GM12878 (cell line): ENCODE measurements at regions not wholly inside any gene's neighbourhood (a gene's known extent, or its start where the extent isn't known, plus 50 kb on each side); places are given as distances from the start of the nearest gene placed in this dataset.

Experiments used
- ATAC-seq: fragments of 200-7000 bp; cut with Tn5 transposase; 3 replicates; pipeline ENCODE4 v1.9.1; 2020; ENCODE audit warnings: mild to moderate bottlenecking, moderate library complexity
- BruUV-seq: library from RNA; stranded (reverse); fragments of 400-500 nt; replicated peaks from 2 replicates; lab custom pipeline; 2021; lab: Mats Ljungman, UMichigan
- CTCF ChIA-PET: fragments of 300-600 bp; sonication (Branson Sonifier 250); formaldehyde crosslinking; extraction: SDS; loops from one replicate; lab custom pipeline; 2021; ENCODE audit warnings: inconsistent platforms; lab: Yijun Ruan, JAX
- POLR2A ChIA-PET: fragments of 350-600 bp; formaldehyde crosslinking; extraction: SDS; loops from one replicate; lab custom pipeline; 2021; ENCODE audit warnings: inconsistent platforms; lab: Charles Lee
- RAD21 ChIA-PET: fragments of 300-600 bp; sonication (Branson Sonifier 250); formaldehyde crosslinking; loops from one replicate; lab custom pipeline; 2023; ENCODE audit warnings: antibody characterized with exemption; ENCODE audit not compliant: unreplicated experiment; lab: Charles Lee
- SMC1A ChIA-PET: fragments of 300-600 bp; sonication (Branson Sonifier 250); formaldehyde crosslinking; loops from one replicate; lab custom pipeline; 2023; ENCODE audit not compliant: unreplicated experiment, uncharacterized antibody; lab: Charles Lee
- DNase-seq: peaks from one replicate; pipeline ENCODE4 v3.0.0-alpha.2; 2011; ENCODE audit warnings: low read depth, low spot score
- FAIRE-seq: peaks from 3 replicates; lab custom pipeline; 2011; peaks lifted over from hg19 to GRCh38; lab: Jason Lieb, UNC
- H2AFZ ChIP-seq: 2 replicates; pipeline ENCODE4 v1.6.0; 2011; ENCODE audit warnings: low read depth, low read length, control low read depth; ENCODE audit not compliant: control insufficient read depth
- H3K27ac ChIP-seq: 2 replicates; pipeline ENCODE4 v1.5.1; 2011; ENCODE audit warnings: control low read depth; ENCODE audit not compliant: control insufficient read depth, insufficient read depth
- H3K27me3 ChIP-seq, 2 experiments: replicated peaks in 1 of 2; 2 replicates each; pipeline versions ENCODE4 v1.6.0 to v1.6.1; 2011; ENCODE audit warnings: low read length in 1 of 2; ENCODE audit not compliant: control insufficient read depth in 2 of 2, insufficient read depth in 2 of 2
- H3K36me3 ChIP-seq, 2 experiments: 2 replicates each; pipeline ENCODE4 v1.5.1; 2011; ENCODE audit warnings: low read length in 1 of 2; ENCODE audit not compliant: control insufficient read depth in 2 of 2, insufficient read depth in 2 of 2
- H3K4me1 ChIP-seq: 2 replicates; pipeline ENCODE4 v1.6.1; 2011; ENCODE audit warnings: mild to moderate bottlenecking, low read length, moderate library complexity, mixed read lengths; ENCODE audit not compliant: control insufficient read depth, insufficient read depth
- H3K4me2 ChIP-seq: 2 replicates; pipeline ENCODE4 v1.6.0; 2011; ENCODE audit warnings: control low read depth; ENCODE audit not compliant: control insufficient read depth, insufficient read depth
- H3K4me3 ChIP-seq: fragments of 200-600 bp; sonication (generic); 2 replicates; pipeline ENCODE4 v1.5.1; 2016
- H3K79me2 ChIP-seq: 2 replicates; pipeline ENCODE4 v1.6.0; 2011; ENCODE audit warnings: low read length; ENCODE audit not compliant: control insufficient read depth, insufficient read depth
- H3K9ac ChIP-seq: 2 replicates; pipeline ENCODE4 v1.8.0; 2011; ENCODE audit warnings: low read length, control low read depth, mixed read lengths; ENCODE audit not compliant: control insufficient read depth, insufficient read depth
- H3K9me3 ChIP-seq: replicated peaks from 3 replicates; pipeline ENCODE4 v1.5.1; 2011; ENCODE audit warnings: mild to moderate bottlenecking, low read length; ENCODE audit not compliant: control insufficient read depth, insufficient read depth
- H4K20me1 ChIP-seq: 2 replicates; pipeline ENCODE4 v1.6.0; 2011; ENCODE audit not compliant: control insufficient read depth, insufficient read depth
- BHLHE40 ChIP-seq, 2 experiments: fragments of 450-650 bp in 1 of 2; IDR thresholded peaks; 2 replicates each; pipeline ENCODE4 v1.6.1; 2011 to 2017; ENCODE audit warnings: low read depth in 2 of 2, borderline replicate concordance in 1 of 2, improper control_type of control experiment in 1 of 2, low read length in 1 of 2, mild to moderate bottlenecking in 1 of 2
- HDGF ChIP-seq: fragments of 450-650 bp; IDR thresholded peaks from 2 replicates; pipeline ENCODE4 v1.6.1; 2016; ENCODE audit warnings: antibody characterized with exemption
- IKZF1 ChIP-seq: fragments of 450-650 bp; conservative IDR thresholded peaks from 2 replicates; pipeline ENCODE4 v1.6.1; 2017; ENCODE audit warnings: antibody characterized with exemption, mild to moderate bottlenecking
- MTA2 ChIP-seq: fragments of 450-650 bp; IDR thresholded peaks from 2 replicates; pipeline ENCODE4 v1.6.1; 2016; ENCODE audit warnings: low read depth, mild to moderate bottlenecking, moderate library complexity
- POLR2AphosphoS2 ChIP-seq: IDR thresholded peaks from 2 replicates; pipeline ENCODE4 v1.6.1; 2011; ENCODE audit warnings: low read depth, mild to moderate bottlenecking, low read length, improper control_type of control experiment, moderate library complexity
- SREBF1 ChIP-seq: IDR thresholded peaks from 2 replicates; pipeline ENCODE4 v1.6.1; 2012; ENCODE audit warnings: mild to moderate bottlenecking, low read length
- SUPT20H ChIP-seq: IDR thresholded peaks from 2 replicates; pipeline ENCODE4 v1.6.1; 2011; ENCODE audit warnings: low read depth, mild to moderate bottlenecking, low read length, moderate library complexity, borderline replicate concordance; ENCODE audit not compliant: control insufficient read depth
- TCF3 ChIP-seq: IDR thresholded peaks from 2 replicates; pipeline ENCODE4 v1.6.1; 2012; ENCODE audit warnings: low read depth, mild to moderate bottlenecking, low read length, borderline replicate concordance; ENCODE audit not compliant: insufficient read depth
- YBX1 ChIP-seq: fragments of 450-650 bp; IDR thresholded peaks from 2 replicates; pipeline ENCODE4 v1.6.1; 2016; ENCODE audit warnings: antibody characterized with exemption
- ZBTB11 ChIP-seq: fragments of 450-650 bp; formaldehyde crosslinking; IDR thresholded peaks from 2 replicates; pipeline ENCODE4 v1.5.0; 2022; ENCODE audit warnings: mild to moderate bottlenecking, missing genetic modification characterization
- ZNF24 ChIP-seq: fragments of 450-650 bp; IDR thresholded peaks from 2 replicates; pipeline ENCODE4 v1.6.1; 2017; ENCODE audit warnings: antibody characterized with exemption, mild to moderate bottlenecking
- ZNF274 ChIP-seq: IDR thresholded peaks from one replicate; pipeline ENCODE4 v1.8.0; 2011; ENCODE audit not compliant: insufficient read length, insufficient read depth
- ZSCAN29 ChIP-seq: fragments of 450-650 bp; IDR thresholded peaks from 2 replicates; pipeline ENCODE4 v1.6.1; 2017; ENCODE audit warnings: mild to moderate bottlenecking, moderate library complexity
- WGBS: methylation state at CpG from one replicate; pipeline ENCODE4 v1.1.6; 2016; ENCODE audit warnings: low lambda C conversion rate; ENCODE audit not compliant: insufficient replicate concordance, insufficient coverage; ENCODE audit errors: missing lambda C conversion rate; 5-methylcytosine and 5-hydroxymethylcytosine counted together
- in situ Hi-C: fragments of 300-500 bp; cut with MboI; formaldehyde crosslinking; loops from 9 replicates; pipeline ENCODE4 v1.14.3; 2018; ENCODE audit warnings: mixed read lengths
- intact Hi-C: fragments of 100-400 bp; cut with micrococcal nuclease; formaldehyde crosslinking; loops from one replicate; pipeline ENCODE4 v1.14.2; 2022; ENCODE audit not compliant: unreplicated experiment
- TF ChIP-seq, protein P1 (sequence below): IDR thresholded peaks from 2 replicates; pipeline ENCODE4 v1.6.1; 2011; ENCODE audit warnings: low read depth, mild to moderate bottlenecking, low read length, moderate library complexity, borderline replicate concordance; ENCODE audit errors: extremely low read depth

DNA sequence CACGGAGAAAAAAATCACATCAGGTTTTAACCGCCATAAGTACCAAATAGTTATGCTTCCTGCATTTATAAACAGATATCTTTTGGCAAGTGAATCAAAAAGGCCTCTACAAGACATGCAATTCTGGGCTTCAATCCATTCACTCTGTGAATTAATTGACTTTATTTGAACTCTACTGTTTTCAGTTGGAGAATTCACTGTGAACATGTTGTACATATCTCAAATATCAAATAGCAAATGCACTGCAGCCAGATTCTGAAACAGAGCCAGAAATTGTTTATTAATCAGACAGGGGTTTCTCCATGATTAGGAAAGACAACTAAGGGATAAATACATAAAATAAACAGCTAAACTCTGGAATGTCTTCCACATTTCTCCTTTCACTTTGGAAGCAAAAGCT, 445.4 kb upstream of the NFIA start:
- no TSS peak for BruUV-seq
- no peak overlapping the region for H3K9ac ChIP-seq
- no peaks in the 10 kb centered on the region for H3K27me3 ChIP-seq
- H3K4me2 ChIP-seq = no peak overlapping the region
- no peak for DNase-seq
- RAD21 ChIA-PET = no interaction called here
- no peak overlapping the region for H2AFZ ChIP-seq
- SMC1A ChIA-PET = no interaction called here
- no peak overlapping the region for H3K27ac ChIP-seq
- no peaks in the 10 kb centered on the region for H3K9me3 ChIP-seq
- CTCF ChIA-PET = no interaction called here
- H3K4me3 ChIP-seq = no peak overlapping the region
- no peaks in the 10 kb centered on the region for H3K4me1 ChIP-seq
- H3K79me2 ChIP-seq = no peaks in the 10 kb centered on the region
- in situ Hi-C loops = no loop called here
- 29% methylated on average over 2 of the region's 2 CpGs for WGBS
- TF ChIP-seq BHLHE40 (IDR thresholded peaks at IDR 0.05; ENCODE audit: borderline replicate concordance in 1 of 2, low read depth in 2 of 2, low read length in 1 of 2) = no peak
- no peak for TF ChIP-seq ZNF274
- TF ChIP-seq SUPT20H = no peak
- TF ChIP-seq ZBTB11 (CRISPR knock-in tag) = no peak
- TF ChIP-seq TCF3 = no peak
- no peak for TF ChIP-seq MTA2
- no peak for TF ChIP-seq HDGF
- TF ChIP-seq, protein P1, sequence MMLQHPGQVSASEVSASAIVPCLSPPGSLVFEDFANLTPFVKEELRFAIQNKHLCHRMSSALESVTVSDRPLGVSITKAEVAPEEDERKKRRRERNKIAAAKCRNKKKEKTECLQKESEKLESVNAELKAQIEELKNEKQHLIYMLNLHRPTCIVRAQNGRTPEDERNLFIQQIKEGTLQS = no peak
- TF ChIP-seq ZSCAN29 = no peak
- no peak for TF ChIP-seq YBX1
- no peak for TF ChIP-seq POLR2AphosphoS2
- TF ChIP-seq IKZF1 = no peak
- TF ChIP-seq ZNF24 = no peak
- no peak for TF ChIP-seq SREBF1
- TF ChIP-seq, all 136 proteins: peak for 0
- ATAC-seq = no peak
- H3K36me3 ChIP-seq = no peaks in the 10 kb centered on the region
- H4K20me1 ChIP-seq = no peaks in the 10 kb centered on the region
- no peak for FAIRE-seq
- POLR2A ChIA-PET = no interaction called here
- intact Hi-C loops = no loop called here
